GM21619 (cell line): ENCODE measurements at regions not wholly inside any gene's neighbourhood (a gene's known extent, or its start where the extent isn't known, plus 50 kb on each side); places are given as distances from the start of the nearest gene placed in this dataset.
"Not testable (repeated sequence)": the region's sequence is repeated elsewhere in the genome, so short reads cannot be mapped to it uniquely, and the experiment has no call there.

Experiments used
- ATAC-seq: cut with Tn5 transposase; IDR thresholded peaks from one replicate; pipeline ENCODE4 v1.9.1; 2021; ENCODE audit not compliant: unreplicated experiment

DNA sequence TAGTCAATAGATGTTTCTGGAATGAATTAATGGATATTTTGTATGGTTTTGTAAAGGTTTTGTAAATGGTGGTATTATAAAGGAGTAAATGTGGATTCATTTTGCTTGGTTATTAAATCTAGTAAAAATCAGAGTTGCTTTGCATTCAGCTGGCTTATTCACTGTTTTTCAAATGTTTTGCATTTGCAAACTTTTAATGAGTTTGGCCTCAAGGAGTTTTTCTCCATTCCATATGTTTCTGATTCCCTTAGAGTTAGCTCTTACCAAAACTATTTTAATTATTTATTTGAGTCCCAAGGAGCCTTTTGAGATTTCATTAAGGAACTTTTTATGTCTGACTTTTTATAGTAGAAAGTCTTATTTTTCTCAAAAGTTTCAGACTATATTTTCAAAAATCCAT lies 992.2 kb downstream of the DIPK2A start:
- ATAC-seq = no peak

DNA sequence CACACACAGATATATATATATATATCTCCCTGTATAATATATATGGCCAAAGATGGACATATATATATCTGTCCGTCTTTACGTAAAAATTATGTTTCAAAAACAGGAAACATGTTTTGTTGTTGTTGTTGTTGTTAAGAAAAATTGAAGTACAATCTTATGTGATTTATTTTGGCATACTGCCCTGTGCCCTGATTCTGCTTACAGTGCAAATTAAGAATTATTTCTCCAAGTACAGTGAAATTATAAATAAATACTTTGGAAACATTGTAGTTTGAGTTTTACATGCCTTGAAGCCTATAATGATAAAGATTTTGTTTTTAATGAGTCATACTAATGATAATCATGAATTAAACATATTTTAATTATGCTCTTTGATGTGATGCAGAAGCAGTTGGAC lies 994.9 kb downstream of the DIPK2A start:
- ATAC-seq = no peak

DNA sequence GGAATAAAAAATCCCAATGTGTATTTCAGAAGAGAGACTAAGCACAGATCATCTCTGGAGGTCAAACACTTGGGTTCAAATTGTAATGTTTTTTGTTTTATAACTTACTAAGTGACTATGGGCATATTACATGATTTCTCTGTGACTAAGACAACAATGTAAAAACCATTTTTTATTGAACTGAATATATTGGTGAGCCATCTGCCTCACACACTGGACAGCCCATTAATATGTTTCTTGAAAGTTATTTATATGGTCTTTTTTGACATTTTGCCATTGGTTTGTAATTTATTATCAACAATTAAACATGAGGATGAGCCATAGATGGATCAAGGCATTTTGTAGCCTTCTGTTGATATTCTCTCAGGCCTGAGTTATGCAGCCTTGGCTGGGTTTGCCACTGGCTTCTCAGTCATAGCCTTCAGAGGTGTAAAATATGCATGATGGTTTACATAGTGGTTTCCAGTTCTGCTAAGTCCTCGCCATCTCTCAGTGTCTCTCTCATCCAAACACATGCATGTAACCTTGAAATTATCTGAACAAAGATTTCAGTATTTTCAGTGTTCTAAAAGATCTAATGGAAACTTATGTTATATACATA lies 997.2 kb downstream of the DIPK2A start:
- ATAC-seq = no peak

DNA sequence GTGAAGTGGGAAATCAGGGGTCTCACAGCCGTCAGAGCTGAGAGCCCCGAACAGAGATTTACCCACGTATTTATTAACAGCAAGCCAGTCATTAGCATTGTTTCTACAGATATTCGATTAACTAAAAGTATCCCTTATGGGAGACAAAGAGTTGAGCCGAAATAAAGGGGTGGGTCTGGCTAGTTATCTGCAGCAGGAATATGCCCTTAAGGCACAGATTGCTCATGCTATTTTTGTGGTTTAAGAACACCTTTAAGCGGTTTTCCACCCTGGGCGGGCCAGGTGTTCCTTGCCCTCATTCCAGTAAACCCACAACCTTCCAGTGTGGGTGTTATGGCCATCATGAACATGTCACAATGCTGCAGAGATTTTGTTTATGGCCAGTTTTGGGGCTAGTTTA lies 1012.9 kb downstream of the DIPK2A start:
- not testable (repeated sequence) for ATAC-seq

DNA sequence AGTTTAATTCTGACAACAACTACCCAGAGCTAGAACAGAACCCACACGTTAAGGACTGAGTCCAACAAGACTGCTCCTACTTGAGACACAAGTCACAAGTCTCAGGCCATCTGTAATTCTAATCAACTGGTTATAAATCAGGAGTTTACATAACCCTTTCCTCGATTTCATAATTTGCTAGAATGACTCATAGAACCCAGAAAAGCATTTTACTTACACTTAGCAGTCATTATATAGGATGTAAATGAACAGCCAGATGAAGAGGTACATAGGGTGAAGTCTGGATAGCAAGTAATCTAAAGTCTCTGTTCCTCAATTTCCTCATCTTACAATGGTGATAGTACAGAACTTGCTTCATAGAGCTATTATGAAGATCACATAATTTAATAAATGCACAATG lies 1018.2 kb downstream of the DIPK2A start:
- no peak for ATAC-seq

DNA sequence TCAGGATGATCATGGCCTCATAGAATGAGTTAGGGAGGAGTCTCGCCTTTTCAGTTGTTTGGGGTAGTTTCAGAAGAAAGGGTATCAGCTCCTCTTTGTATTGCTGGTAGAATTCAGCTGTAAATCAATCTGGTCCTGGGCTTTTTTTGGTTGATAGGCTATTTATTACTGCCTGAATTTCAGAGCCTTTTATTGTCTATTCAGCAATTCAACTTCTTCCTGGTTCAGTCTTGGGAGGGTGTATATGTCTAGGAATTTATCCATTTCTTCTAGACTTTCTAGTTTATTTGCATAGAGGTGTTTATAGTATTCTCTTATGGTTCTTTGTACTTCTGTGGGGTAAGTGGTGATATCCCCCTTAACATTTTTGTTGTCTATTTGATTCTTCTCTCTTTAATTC lies 1024.2 kb downstream of the DIPK2A start:
- no peak for ATAC-seq

DNA sequence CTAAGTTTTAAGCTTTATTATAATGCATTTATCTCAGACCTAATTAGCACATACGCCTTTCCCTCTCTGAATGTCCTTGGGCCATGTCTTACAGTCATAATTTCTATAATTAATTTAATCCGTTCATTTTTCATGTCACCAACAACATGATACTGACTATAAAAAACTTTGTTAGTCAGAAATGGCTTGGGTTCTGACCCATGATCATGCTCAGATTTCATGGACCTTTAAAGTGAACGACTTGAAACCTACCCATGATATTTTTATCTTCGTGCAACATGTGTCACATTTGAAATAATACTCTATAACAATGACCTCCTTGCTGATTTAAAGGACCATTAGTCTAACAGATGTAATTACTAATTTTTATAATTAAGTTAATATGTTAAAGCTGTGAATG lies 1033.8 kb downstream of the DIPK2A start:
- no peak for ATAC-seq

DNA sequence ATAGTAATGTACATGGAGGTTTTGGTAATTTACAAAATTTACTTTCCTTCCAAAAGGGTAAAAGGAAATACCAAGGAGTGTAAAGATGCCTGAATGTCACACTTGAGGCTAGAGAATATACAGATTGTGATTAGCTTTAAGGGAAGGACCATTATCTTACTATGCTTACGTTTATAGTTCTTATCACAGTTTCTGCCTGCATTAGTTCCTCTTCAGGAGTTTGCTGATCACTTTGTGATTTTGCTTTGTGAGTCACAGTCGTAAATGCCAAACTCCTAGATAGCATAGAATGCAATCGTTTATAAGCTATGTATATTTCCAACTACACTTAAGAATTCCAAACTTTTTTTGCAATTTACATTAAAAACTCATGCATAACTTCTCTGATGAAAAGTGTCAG lies 1034.6 kb downstream of the DIPK2A start:
- ATAC-seq = no peak

DNA sequence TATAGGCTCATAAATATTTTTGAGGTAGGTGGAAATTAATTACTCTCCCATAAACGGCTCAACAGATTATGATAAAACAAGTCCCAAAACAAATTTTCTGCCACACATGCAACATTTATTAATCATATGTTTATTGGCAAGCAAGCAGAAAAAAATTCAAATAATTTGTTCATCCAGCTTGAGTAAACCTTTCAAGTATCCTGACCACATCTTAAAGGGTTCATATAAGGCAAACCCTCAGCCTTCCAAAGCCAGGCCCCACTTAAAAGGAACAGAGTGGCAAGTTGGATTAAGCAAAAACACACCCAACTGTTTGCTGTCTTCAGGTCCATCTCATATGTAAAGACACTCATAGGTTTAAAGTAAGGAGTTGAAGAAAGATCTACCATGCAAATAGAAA lies 1042.3 kb downstream of the DIPK2A start:
- ATAC-seq = no peak

DNA sequence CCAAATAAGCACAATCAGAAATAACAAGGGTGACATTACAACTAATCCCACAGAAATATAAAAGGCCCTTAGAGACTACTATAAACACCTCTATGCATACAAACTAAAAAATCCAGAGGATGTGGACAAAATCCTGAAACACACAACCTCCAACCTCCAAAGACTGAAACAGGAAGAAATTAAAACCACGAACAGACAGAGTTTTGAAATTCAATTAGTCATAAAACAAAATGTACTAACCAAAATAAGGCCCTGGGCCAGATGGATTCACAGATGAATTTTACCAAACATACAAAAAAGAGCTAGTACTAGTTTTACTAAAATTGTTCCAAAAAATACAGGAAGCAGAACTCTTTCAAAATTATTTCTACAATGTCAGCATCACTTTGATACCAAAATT lies 1043.6 kb downstream of the DIPK2A start:
- ATAC-seq = no peak

DNA sequence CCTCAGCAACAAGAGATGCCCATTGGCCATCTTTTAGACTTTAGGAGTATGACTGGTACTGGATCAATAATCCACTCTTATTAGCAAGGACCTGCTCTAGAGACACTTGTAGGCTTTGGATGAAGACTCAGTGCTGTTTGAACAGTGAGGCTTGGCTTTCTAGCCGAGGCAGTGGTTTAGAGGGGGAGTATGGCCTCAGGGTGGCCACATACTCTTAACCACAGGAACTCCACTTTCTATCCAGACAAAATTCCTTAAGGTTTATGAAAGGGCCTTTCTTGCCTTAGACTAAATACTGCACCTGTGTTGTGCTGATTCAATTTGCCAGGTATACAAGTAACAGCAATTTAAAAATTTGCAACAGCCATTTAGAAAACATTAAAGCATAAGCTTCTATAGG lies 1046.3 kb downstream of the DIPK2A start:
- ATAC-seq = no peak

DNA sequence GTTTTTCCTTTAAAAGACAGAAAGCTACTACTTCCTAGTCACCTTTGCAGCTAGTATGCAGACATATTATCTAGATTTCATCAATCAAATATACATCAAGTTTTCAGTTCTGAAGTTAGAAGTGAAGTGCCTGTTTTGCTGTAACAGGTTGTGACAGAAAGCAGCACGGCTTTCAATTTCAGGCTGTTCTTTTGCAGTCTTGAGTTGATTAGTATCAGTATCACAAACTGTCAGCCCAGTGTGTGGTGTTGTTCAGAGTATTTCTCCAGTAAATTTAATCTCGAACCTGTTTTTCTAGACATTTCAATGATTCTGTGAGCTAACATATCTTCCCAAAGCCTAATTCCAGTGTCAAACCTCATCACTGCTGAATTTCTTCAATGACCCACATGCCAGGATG lies 1050.8 kb downstream of the DIPK2A start:
- no peak for ATAC-seq

DNA sequence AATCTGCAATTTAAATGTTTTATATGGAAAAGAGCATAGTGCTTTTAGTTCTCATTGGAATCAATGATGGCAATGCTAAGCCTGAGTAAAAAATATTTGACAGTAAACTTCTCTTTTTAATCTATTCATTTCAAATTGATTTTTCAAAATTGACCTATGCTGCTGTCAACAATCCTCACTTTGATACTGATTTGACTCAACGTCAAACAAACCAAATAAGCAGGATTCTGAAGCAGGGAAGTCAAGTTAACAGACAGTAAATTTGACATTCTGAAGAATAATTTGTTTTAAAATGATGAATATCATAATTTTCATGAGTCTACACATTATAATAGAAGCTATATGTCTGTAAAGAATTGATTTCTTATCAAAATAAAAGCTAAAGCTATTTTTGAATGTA lies 1053.1 kb downstream of the DIPK2A start:
- no peak for ATAC-seq

DNA sequence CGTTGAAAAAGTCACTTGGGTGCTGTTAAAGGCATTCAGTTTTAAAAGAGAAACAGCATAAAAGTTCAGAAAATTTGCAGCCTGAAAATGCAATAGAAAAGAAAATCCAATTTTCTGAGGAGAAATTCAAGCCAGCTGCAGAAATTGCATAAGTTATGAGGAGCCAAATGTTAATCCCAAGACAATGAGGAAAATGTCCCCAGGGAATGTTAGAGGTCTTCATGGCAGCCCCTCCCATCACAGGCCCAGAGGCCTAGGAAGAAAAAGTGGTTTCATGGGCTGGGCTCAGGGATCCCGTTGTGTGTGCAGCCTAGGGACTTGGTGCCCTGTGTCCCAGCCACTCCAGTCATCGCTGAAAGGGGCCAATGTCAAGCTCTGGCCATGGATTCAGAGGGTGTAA lies 1055.6 kb downstream of the DIPK2A start:
- not testable (repeated sequence) for ATAC-seq

DNA sequence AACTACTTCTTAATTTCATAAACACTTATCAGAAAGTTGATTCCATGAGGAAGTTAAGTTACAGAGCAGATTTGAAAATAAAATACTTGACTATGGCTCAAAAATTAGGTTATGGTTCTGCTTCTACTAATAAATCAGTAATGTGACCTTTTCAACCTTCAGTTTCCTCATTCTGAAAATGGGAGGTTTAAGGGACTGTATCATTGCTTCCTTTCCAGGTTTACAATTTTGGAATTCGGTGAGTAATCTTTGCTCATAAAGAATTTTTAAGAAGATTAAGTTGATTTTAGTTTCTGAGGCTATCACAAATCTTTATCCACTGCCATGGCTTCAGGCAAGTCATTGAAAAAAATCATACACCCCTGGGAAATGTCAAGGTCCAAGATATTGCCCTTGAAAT lies 1061.2 kb downstream of the DIPK2A start:
- no peak for ATAC-seq

DNA sequence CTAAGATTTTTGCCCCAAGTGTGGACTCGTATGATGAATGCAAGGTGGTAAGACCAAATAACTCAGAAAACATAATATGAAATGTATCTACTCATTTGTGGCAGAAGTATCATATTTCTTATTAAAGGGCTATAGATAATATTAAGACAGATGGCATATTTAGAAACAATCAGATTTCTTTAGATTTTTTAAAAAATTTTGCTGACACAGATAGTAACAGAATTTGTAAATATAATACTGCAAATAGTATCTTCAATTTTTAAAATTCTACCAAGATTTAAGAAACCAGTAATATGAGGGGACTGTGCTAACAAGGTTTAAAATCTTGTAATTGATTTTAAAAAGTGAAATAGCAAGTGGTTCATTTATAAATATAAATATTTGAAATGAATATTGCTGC lies 1064.1 kb downstream of the DIPK2A start:
- ATAC-seq = no peak

DNA sequence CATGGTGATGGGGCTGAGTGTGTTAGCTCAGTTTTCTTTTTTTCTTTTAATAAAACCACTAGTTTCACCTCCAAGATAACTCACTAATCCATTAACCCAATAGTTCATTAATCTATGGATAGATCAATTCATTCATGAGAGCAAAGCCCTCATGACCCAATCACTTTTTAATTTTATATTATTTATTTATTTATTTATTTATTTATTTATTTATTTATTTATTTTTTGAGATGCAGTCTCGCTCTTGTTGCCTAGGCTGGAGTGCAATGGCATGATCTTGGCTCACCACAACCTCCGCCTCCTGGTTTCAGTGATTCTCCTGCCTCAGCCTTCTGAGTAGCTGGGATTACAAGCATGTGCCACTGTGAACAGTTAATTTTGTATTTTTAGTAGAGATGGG lies 1082.4 kb downstream of the DIPK2A start:
- not testable (repeated sequence) for ATAC-seq

DNA sequence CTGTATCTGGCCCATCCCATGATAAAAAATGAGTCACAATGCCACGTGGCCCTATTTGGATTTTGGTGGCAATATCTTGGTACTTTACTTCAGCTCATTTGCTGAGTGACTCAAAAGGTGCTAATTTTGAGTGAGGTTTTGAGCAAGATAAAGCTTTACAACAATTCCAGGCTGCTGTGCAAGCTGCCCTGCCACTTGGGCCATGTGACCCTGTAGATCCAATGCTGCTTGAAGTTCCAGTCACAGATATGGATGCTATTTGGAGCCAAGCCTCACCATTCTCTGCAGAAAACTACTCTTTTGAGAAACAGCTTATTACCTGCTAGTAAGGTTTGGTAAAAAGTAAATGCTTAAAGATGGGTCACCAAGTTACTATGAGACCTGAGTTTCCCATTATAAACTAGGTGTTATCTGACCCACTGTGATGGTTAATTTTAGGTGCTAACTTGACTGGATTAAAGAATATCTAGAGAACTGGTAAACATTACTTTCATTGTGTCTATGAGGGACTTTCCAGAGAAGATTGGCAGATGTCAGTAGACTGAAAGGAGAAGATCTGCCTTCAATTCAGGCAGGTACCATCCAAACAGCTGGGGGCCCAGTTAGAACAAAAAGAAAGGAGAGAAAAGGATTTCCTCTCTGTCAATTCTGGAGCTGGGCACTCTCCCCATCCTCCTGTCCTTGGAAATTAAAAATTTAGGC lies 1083.9 kb downstream of the DIPK2A start:
- no peak for ATAC-seq

DNA sequence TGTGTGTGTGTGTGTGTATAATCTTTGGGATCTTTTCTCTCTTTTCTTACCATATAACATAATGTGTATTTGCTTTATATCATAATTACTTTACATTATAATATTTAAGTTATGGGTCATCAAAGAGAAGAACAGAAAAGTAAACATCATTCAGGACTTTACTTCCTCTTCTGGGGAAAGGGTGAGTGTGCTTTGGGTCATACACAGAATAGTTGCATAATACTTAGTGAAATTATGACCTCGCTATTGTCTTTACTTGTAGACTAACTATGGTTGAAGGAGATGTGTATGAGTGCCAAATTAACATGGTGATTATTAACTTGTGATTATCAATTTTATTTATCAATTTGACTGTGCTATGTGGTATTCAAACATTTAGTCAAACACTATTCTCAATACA lies 1086.9 kb downstream of the DIPK2A start:
- ATAC-seq = no peak

DNA sequence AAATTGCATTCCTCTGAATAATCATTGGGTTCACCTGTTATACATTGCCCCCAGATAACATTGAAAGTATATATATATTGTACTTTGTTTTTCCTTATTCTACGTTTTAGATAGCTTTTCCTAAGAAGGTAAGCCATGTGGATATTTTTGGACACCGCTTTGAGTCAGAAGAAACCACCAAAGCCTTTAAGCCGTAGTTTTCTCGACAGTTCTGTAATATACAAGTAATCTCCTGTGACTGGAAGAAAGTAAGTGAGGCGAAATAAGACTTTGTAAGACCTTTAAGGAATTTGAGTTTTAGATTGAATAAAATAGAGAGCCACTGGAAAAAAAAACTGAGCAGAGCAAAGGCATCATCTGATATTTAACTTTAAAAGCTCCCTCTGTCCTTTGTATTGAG lies 1092.0 kb downstream of the DIPK2A start:
- ATAC-seq = no peak

DNA sequence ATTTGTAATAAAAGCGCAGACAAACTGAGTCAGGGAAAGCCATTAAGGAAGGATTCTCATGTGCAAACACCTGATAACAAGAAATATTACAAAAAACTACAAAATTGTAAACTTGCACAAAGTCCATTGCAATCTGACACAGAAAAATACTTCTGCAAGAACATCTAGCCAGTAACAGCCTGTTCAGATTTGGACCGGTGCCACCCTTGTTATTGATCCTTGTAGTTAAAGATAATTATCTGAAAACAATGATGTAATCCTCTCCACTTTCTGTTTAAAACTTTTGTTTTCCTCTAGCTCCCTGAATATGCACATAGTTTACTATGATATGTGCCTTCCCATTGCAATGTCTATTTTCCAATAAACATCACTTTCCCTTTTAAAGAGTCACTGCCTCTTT lies 1090.2 kb downstream of the PLOD2 start:
- ATAC-seq = no peak

DNA sequence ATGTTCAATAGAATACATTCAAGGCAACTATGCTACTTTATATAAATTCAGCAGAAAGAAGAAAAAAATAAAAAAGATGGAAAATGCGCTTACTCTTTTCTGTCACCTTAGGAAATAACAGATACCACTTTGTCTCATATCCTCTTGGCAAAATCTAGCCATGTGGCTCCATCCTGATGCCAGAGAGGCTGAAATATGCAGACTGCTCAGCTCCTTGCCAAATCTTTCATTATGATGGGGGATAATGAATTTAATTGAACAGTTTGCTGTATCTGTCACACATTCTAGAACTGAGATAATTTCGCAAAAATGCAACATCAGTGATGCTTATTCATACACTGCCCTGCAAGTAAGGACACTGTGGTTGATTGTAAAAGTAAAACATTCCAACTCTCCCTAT lies 1081.5 kb downstream of the PLOD2 start:
- ATAC-seq = no peak

DNA sequence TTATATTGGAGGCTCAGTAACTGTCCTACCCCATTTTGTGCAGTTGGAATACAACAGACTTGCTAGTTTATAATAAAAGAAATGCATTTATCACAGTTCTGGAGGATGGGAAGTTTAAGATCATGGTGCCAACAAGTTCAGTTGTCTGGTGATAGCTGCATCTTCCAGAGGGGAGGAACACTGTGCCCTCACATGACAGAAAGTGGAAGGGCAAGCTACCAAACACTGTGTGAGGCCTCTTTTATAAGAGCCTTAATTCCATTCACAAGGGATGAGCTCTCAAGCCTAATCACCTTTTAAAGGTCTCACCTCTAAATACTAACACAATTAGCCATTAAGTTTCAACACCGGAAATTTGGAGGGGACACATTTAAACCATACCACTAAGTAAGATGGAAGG lies 1073.9 kb downstream of the PLOD2 start:
- no peak for ATAC-seq
